Activated T-cell treated with anti-CD3 and anti-CD28 coated beads, Interleukin-2, amount 50 U/mL, for 24 hours (primary cell): ENCODE measurements at regions not wholly inside any gene's neighbourhood (a gene's known extent, or its start where the extent isn't known, plus 50 kb on each side); places are given as distances from the start of the nearest gene placed in this dataset.

Experiments used
- DNase-seq: peaks from one replicate; pipeline ENCODE4 v3.0.0-alpha.2; 2020
- H3K27ac Mint-ChIP-seq: 2 replicates; pipeline ENCODE4 v1.8.0; 2020; ENCODE audit warnings: mild to moderate bottlenecking, mixed read lengths
- H3K27me3 Mint-ChIP-seq: 2 replicates; pipeline ENCODE4 v1.8.0; 2020; ENCODE audit warnings: mixed read lengths
- H3K36me3 Mint-ChIP-seq: 2 replicates; pipeline ENCODE4 v1.8.0; 2020; ENCODE audit warnings: low read depth, mixed read lengths
- H3K4me1 Mint-ChIP-seq: 2 replicates; pipeline ENCODE4 v1.8.0; 2020; ENCODE audit warnings: low read depth, mixed read lengths
- H3K4me3 Mint-ChIP-seq: 2 replicates; pipeline ENCODE4 v1.8.0; 2020; ENCODE audit warnings: mild to moderate bottlenecking, moderate library complexity, mixed read lengths
- H3K9me3 Mint-ChIP-seq: 2 replicates; pipeline ENCODE4 v1.8.0; 2020; ENCODE audit warnings: mixed read lengths

- no peaks in the 10 kb centered on the region for H3K36me3 Mint-ChIP-seq
- no peak overlapping the region for H3K4me3 Mint-ChIP-seq
- no peaks in the 10 kb centered on the region for H3K9me3 Mint-ChIP-seq
- peaks cover 12% of the 10 kb centered on the region for H3K27me3 Mint-ChIP-seq
- H3K27ac Mint-ChIP-seq = no peak overlapping the region
- no peak for DNase-seq
- H3K4me1 Mint-ChIP-seq = no peaks in the 10 kb centered on the region
Measured at GRCh38 chr16:55149622-55150021, 174.4 kb upstream of the IRX6 start.

GRCh38 chr16:55151561-55152305, 172.3 kb upstream of the IRX6 start:
- Mint-ChIP-seq H3K27me3 (peaks cover 12% of the 10 kb centered on the region), H3K4me1 (no peaks in the 10 kb centered on the region), H3K27ac (no peak overlapping the region), H3K4me3 (no peak overlapping the region), H3K9me3 (no peaks in the 10 kb centered on the region), H3K36me3 (no peaks in the 10 kb centered on the region)
- DNase-seq = no peak

- DNase-seq = no peak
- Mint-ChIP-seq H3K27ac (no peak overlapping the region), H3K27me3 (peaks cover 12% of the 10 kb centered on the region), H3K4me1 (no peaks in the 10 kb centered on the region), H3K36me3 (no peaks in the 10 kb centered on the region), H3K9me3 (no peaks in the 10 kb centered on the region), H3K4me3 (no peak overlapping the region)
Measured at GRCh38 chr16:55152875-55153390, 171.1 kb upstream of the IRX6 start.

- no peak for DNase-seq
- H3K4me1 Mint-ChIP-seq = no peaks in the 10 kb centered on the region
- H3K4me3 Mint-ChIP-seq = no peak overlapping the region
- H3K36me3 Mint-ChIP-seq = no peaks in the 10 kb centered on the region
- no peak overlapping the region for H3K27ac Mint-ChIP-seq
- no peaks in the 10 kb centered on the region for H3K9me3 Mint-ChIP-seq
- H3K27me3 Mint-ChIP-seq = peaks cover 12% of the 10 kb centered on the region
Measured at GRCh38 chr16:55154262-55154661, 169.7 kb upstream of the IRX6 start.

- no peak for DNase-seq
- no peaks in the 10 kb centered on the region for H3K36me3 Mint-ChIP-seq
- no peak overlapping the region for H3K4me3 Mint-ChIP-seq
- peaks cover 8% of the 10 kb centered on the region for H3K27me3 Mint-ChIP-seq
- H3K9me3 Mint-ChIP-seq = no peaks in the 10 kb centered on the region
- no peak overlapping the region for H3K27ac Mint-ChIP-seq
- H3K4me1 Mint-ChIP-seq = no peaks in the 10 kb centered on the region
Measured at GRCh38 chr16:55154956-55155355, 169.0 kb upstream of the IRX6 start.

GRCh38 chr16:55155815-55156214, 168.2 kb upstream of the IRX6 start:
- Mint-ChIP-seq H3K9me3 (no peaks in the 10 kb centered on the region), H3K36me3 (no peaks in the 10 kb centered on the region), H3K4me3 (no peak overlapping the region), H3K4me1 (no peaks in the 10 kb centered on the region), H3K27me3 (peaks cover 3% of the 10 kb centered on the region), H3K27ac (no peak overlapping the region)
- no peak for DNase-seq

GRCh38 chr16:55169780-55170179, 154.2 kb upstream of the IRX6 start:
- Mint-ChIP-seq H3K27me3 (no peaks in the 10 kb centered on the region), H3K4me3 (no peak overlapping the region), H3K9me3 (no peaks in the 10 kb centered on the region), H3K36me3 (no peaks in the 10 kb centered on the region), H3K27ac (no peak overlapping the region), H3K4me1 (no peaks in the 10 kb centered on the region)
- no peak for DNase-seq

GRCh38 chr16:55171241-55171640, 152.8 kb upstream of the IRX6 start:
- Mint-ChIP-seq H3K4me1 (no peaks in the 10 kb centered on the region), H3K4me3 (no peak overlapping the region), H3K36me3 (no peaks in the 10 kb centered on the region), H3K9me3 (no peaks in the 10 kb centered on the region), H3K27ac (no peak overlapping the region), H3K27me3 (no peaks in the 10 kb centered on the region)
- no peak for DNase-seq

GRCh38 chr16:55175389-55175788, 148.6 kb upstream of the IRX6 start:
- H3K27me3 Mint-ChIP-seq = no peaks in the 10 kb centered on the region
- no peaks in the 10 kb centered on the region for H3K9me3 Mint-ChIP-seq
- no peak overlapping the region for H3K27ac Mint-ChIP-seq
- no peaks in the 10 kb centered on the region for H3K36me3 Mint-ChIP-seq
- no peak overlapping the region for H3K4me3 Mint-ChIP-seq
- DNase-seq = no peak
- H3K4me1 Mint-ChIP-seq = no peaks in the 10 kb centered on the region

- no peaks in the 10 kb centered on the region for H3K9me3 Mint-ChIP-seq
- no peaks in the 10 kb centered on the region for H3K4me1 Mint-ChIP-seq
- no peak overlapping the region for H3K4me3 Mint-ChIP-seq
- H3K27me3 Mint-ChIP-seq = no peaks in the 10 kb centered on the region
- DNase-seq = no peak
- no peaks in the 10 kb centered on the region for H3K36me3 Mint-ChIP-seq
- H3K27ac Mint-ChIP-seq = no peak overlapping the region
Measured at GRCh38 chr16:55176901-55177300, 147.1 kb upstream of the IRX6 start.

- H3K36me3 Mint-ChIP-seq = no peaks in the 10 kb centered on the region
- H3K27ac Mint-ChIP-seq = no peak overlapping the region
- no peaks in the 10 kb centered on the region for H3K4me1 Mint-ChIP-seq
- no peak for DNase-seq
- no peak overlapping the region for H3K4me3 Mint-ChIP-seq
- H3K9me3 Mint-ChIP-seq = no peaks in the 10 kb centered on the region
- no peaks in the 10 kb centered on the region for H3K27me3 Mint-ChIP-seq
Measured at GRCh38 chr16:55179411-55179810, 144.6 kb upstream of the IRX6 start.

GRCh38 chr16:55179852-55180585, 144.0 kb upstream of the IRX6 start:
- H3K4me1 Mint-ChIP-seq = no peaks in the 10 kb centered on the region
- H3K27me3 Mint-ChIP-seq = no peaks in the 10 kb centered on the region
- no peak overlapping the region for H3K27ac Mint-ChIP-seq
- H3K36me3 Mint-ChIP-seq = no peaks in the 10 kb centered on the region
- no peak overlapping the region for H3K4me3 Mint-ChIP-seq
- DNase-seq = no peak
- H3K9me3 Mint-ChIP-seq = no peaks in the 10 kb centered on the region

GRCh38 chr16:55184052-55184451, 140.0 kb upstream of the IRX6 start:
- no peaks in the 10 kb centered on the region for H3K4me1 Mint-ChIP-seq
- no peak overlapping the region for H3K27ac Mint-ChIP-seq
- H3K27me3 Mint-ChIP-seq = peaks cover 6% of the 10 kb centered on the region
- no peaks in the 10 kb centered on the region for H3K9me3 Mint-ChIP-seq
- DNase-seq = no peak
- no peak overlapping the region for H3K4me3 Mint-ChIP-seq
- no peaks in the 10 kb centered on the region for H3K36me3 Mint-ChIP-seq

- DNase-seq = no peak
- Mint-ChIP-seq H3K27ac (no peak overlapping the region), H3K4me3 (no peak overlapping the region), H3K36me3 (no peaks in the 10 kb centered on the region), H3K27me3 (peaks cover 9% of the 10 kb centered on the region), H3K9me3 (no peaks in the 10 kb centered on the region), H3K4me1 (no peaks in the 10 kb centered on the region)
Measured at GRCh38 chr16:55184619-55185018, 139.4 kb upstream of the IRX6 start.

- Mint-ChIP-seq H3K4me1 (no peaks in the 10 kb centered on the region), H3K27ac (no peak overlapping the region), H3K27me3 (peaks cover 10% of the 10 kb centered on the region), H3K4me3 (no peak overlapping the region), H3K36me3 (no peaks in the 10 kb centered on the region), H3K9me3 (no peaks in the 10 kb centered on the region)
- no peak for DNase-seq
Measured at GRCh38 chr16:55189224-55189623, 134.8 kb upstream of the IRX6 start.
